ENCODE measurements at regions not wholly inside any gene's neighbourhood (a gene's known extent, or its start where the extent isn't known, plus 50 kb on each side); places are given as distances from the start of the nearest gene placed in this dataset.

GRCh38 chrX:126237524-126237923, 71.4 kb upstream of the DCAF12L2 start (continued):
- TF ChIP-seq SPI1 (IDR thresholded peaks at IDR 0.05; ENCODE audit: borderline replicate concordance, insufficient read depth, low read depth, low read length) (no peak), PML (IDR thresholded peaks at IDR 0.05; ENCODE audit: low read length) (no peak), NFXL1 (IDR thresholded peaks at IDR 0.05; ENCODE audit: borderline replicate concordance) (no peak)
